ENCODE measurements at regions not wholly inside any gene's neighbourhood (a gene's known extent, or its start where the extent isn't known, plus 50 kb on each side); places are given as distances from the start of the nearest gene placed in this dataset.

- DNase-seq, result no peak
Measured at GRCh38 chr5:96015709-96016108, 54.1 kb upstream of the ELL2 start.

GRCh38 chr5:96014395-96014794, 52.7 kb upstream of the ELL2 start:
- no peak for DNase-seq

DNA sequence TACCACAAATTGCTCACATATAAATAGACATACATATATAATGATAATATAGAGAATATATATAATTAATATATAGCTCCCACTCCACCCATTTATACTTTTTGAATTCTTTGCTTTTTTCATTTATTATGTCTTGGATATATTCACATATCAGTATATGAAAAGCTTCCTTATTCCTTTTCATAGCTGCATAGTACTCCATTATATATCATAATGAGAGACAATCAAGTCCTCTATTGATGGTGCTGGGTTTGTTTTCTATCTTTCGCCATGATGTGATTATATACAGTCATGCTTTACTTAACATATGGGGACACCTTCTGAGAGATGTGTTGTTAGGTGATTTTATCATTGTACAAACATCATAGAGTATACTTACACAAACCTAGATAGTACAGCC, 51.6 kb upstream of the ELL2 start:
- no peak for DNase-seq

- no peak for DNase-seq
Measured at GRCh38 chr5:96012399-96012798, 50.7 kb upstream of the ELL2 start.
